ENCODE measurements at regions not wholly inside any gene's neighbourhood (a gene's known extent, or its start where the extent isn't known, plus 50 kb on each side); places are given as distances from the start of the nearest gene placed in this dataset.

GRCh38 chr12:93020631-93021597, 91.8 kb upstream of the EEA1 start:
- TF ChIP-seq CTCF (IDR thresholded peaks at IDR 0.05; ENCODE audit: insufficient read depth, low read depth, low read length) (no peak), EZH2 (IDR thresholded peaks at IDR 0.05; ENCODE audit: insufficient read depth, low read length) (no peak)

All from astrocyte (in vitro differentiated cells and primary cell).